HG02798 (cell line): ENCODE measurements at regions not wholly inside any gene's neighbourhood (a gene's known extent, or its start where the extent isn't known, plus 50 kb on each side); places are given as distances from the start of the nearest gene placed in this dataset.
"Not testable (repeated sequence)": the region's sequence is repeated elsewhere in the genome, so short reads cannot be mapped to it uniquely, and the experiment has no call there.

Experiments used
- ATAC-seq: cut with Tn5 transposase; IDR thresholded peaks from one replicate; pipeline ENCODE4 v1.9.1; 2021; ENCODE audit warnings: mild to moderate bottlenecking; ENCODE audit not compliant: unreplicated experiment, poor library complexity

- ATAC-seq = no peak
Measured at GRCh38 chr13:55155046-55155445, 1985.7 kb upstream of the PRR20A start.

GRCh38 chr13:55159765-55160164 lies 1981.0 kb upstream of the PRR20A start:
- no peak for ATAC-seq

GRCh38 chr13:55160867-55161266 lies 1979.9 kb upstream of the PRR20A start:
- no peak for ATAC-seq

- ATAC-seq = not testable (repeated sequence)
Measured at GRCh38 chr13:55178582-55178981, 1962.1 kb upstream of the PRR20A start.

GRCh38 chr13:55190996-55191395 lies 1949.7 kb upstream of the PRR20A start:
- ATAC-seq = no peak

- ATAC-seq = no peak
Measured at GRCh38 chr13:55199134-55199533, 1941.6 kb upstream of the PRR20A start.

GRCh38 chr13:55214841-55215345 lies 1925.8 kb upstream of the PRR20A start:
- ATAC-seq = no peak

- ATAC-seq = no peak
Measured at GRCh38 chr13:55219538-55219937, 1921.2 kb upstream of the PRR20A start.

GRCh38 chr13:55229906-55230569 lies 1910.7 kb upstream of the PRR20A start:
- no peak for ATAC-seq

GRCh38 chr13:55230570-55230908 lies 1910.2 kb upstream of the PRR20A start:
- ATAC-seq = no peak

GRCh38 chr13:55234311-55234710 lies 1906.4 kb upstream of the PRR20A start:
- ATAC-seq = no peak

GRCh38 chr13:55245005-55245644 lies 1895.6 kb upstream of the PRR20A start:
- no peak for ATAC-seq

GRCh38 chr13:55255236-55255635 lies 1885.5 kb upstream of the PRR20A start:
- ATAC-seq = no peak

GRCh38 chr13:55263045-55263444 lies 1877.7 kb upstream of the PRR20A start:
- no peak for ATAC-seq

- ATAC-seq = no peak
Measured at GRCh38 chr13:55266644-55267043, 1874.1 kb upstream of the PRR20A start.

- ATAC-seq = no peak
Measured at GRCh38 chr13:55298201-55298600, 1842.5 kb upstream of the PRR20A start.

- ATAC-seq = no peak
Measured at GRCh38 chr13:55302568-55302967, 1838.2 kb upstream of the PRR20A start.

- ATAC-seq = no peak
Measured at GRCh38 chr13:55307909-55308308, 1832.8 kb upstream of the PRR20A start.

GRCh38 chr13:55341891-55342290 lies 1798.8 kb upstream of the PRR20A start:
- ATAC-seq = no peak

- ATAC-seq = no peak
Measured at GRCh38 chr13:55345224-55345623, 1795.5 kb upstream of the PRR20A start.

GRCh38 chr13:55347528-55347927 lies 1793.2 kb upstream of the PRR20A start:
- no peak for ATAC-seq

GRCh38 chr13:55359067-55359466 lies 1781.7 kb upstream of the PRR20A start:
- no peak for ATAC-seq
